Dendritic cell treated with granulocyte-macrophage colony-stimulating factor and Interleukin-4, amounts not matched to agents 40 ng/mL and 50 ng/mL, for 4 days (primary cell): ENCODE measurements at regions not wholly inside any gene's neighbourhood (a gene's known extent, or its start where the extent isn't known, plus 50 kb on each side); places are given as distances from the start of the nearest gene placed in this dataset.
"Not testable (repeated sequence)": the region's sequence is repeated elsewhere in the genome, so short reads cannot be mapped to it uniquely, and the experiment has no call there.

ENCODE experiments used
- H3K27ac Mint-ChIP-seq: one replicate; pipeline ENCODE4 v1.8.0; 2022; ENCODE audit warnings: mild to moderate bottlenecking, mixed read lengths
- H3K27me3 Mint-ChIP-seq: one replicate; pipeline ENCODE4 v1.8.0; 2022; ENCODE audit warnings: mild to moderate bottlenecking, mixed read lengths
- H3K36me3 Mint-ChIP-seq: one replicate; pipeline ENCODE4 v1.8.0; 2022; ENCODE audit warnings: low read depth, mixed read lengths
- H3K4me1 Mint-ChIP-seq: one replicate; pipeline ENCODE4 v1.8.0; 2022; ENCODE audit warnings: low read depth, mixed read lengths
- H3K4me3 Mint-ChIP-seq: one replicate; pipeline ENCODE4 v1.8.0; 2022; ENCODE audit warnings: mild to moderate bottlenecking, moderate library complexity, mixed read lengths
- H3K9me3 Mint-ChIP-seq: one replicate; pipeline ENCODE4 v1.8.0; 2022; ENCODE audit warnings: mixed read lengths
- intact Hi-C: fragments of 100-400 bp; cut with micrococcal nuclease; formaldehyde crosslinking; loops from one replicate; pipeline ENCODE4 v1.15.0; 2022

DNA sequence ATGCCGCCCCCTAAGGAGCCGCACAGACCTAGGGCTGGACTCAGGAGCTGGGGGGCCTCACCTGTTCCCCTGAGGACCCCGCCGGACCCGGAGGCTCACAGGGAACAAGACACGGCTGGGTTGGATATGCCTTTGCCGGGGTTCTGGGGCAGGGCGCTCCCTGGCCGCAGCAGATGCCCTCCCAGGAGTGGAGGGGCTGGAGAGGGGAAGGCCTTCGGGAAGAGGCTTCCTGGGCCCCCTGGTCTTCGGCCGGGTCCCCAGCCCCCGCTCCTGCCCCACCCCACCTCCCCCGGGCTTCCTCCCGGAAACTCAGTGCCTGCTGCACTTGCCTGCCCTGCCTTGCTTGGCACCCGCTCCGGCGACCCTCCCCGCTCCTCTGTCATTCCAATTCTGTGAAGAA is 91.6 kb downstream of the LACC1 start:
- H3K36me3 Mint-ChIP-seq, H3K4me3 Mint-ChIP-seq, intact Hi-C loops, H3K4me1 Mint-ChIP-seq, H3K27ac Mint-ChIP-seq: not testable (repeated sequence)
- H3K9me3 Mint-ChIP-seq: peaks cover 34% of the 10 kb centered on the region
- peaks cover 20% of the 10 kb centered on the region for H3K27me3 Mint-ChIP-seq

DNA sequence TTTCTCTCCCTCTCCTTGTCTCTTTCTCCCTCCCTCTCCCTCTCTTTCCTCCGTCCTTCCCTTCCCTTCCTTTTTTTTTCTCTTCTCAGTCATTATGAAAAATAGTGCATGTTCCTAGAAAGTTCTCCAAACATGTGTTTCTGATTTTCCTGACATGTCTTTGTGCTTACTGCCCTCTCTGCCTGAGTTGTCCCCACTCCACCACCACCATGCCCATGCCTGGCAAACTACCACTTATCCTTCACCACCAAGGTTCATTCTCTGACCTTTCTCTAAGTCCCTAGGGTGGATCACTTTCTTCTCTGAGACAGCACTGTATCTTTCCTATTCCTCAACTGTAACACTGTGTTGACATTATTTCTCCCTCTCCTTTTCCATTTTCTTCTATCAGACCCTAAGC is 98.2 kb downstream of the LACC1 start:
- Mint-ChIP-seq H3K9me3 (peaks cover 11% of the 10 kb centered on the region), H3K4me3 (no peak overlapping the region), H3K4me1 (no peaks in the 10 kb centered on the region), H3K36me3 (no peaks in the 10 kb centered on the region), H3K27ac (no peak overlapping the region), H3K27me3 (peaks cover 36% of the 10 kb centered on the region)
- intact Hi-C loops: no loop called here

DNA sequence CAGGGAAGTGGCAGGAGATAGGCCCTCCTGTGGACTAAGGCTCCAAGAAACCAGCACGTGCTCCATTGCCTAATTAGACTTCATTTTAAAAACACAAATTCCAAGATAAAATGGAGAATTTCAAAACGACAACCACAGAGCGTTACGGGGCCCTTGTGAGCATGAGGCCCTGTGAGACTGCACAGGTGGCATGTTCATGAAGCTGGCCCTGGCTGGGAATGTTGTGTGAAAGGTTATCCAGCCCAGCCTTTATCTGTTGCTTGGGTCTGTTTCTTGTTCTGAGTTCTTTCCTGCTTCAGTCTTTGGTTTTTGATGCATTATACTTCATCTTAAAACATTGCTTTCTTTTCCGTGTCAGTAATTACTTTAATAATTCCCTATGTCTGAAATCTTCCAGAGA is 99.0 kb downstream of the LACC1 start:
- intact Hi-C loops: no loop called here
- H3K27ac Mint-ChIP-seq: no peak overlapping the region
- H3K9me3 Mint-ChIP-seq: peaks cover 11% of the 10 kb centered on the region
- no peaks in the 10 kb centered on the region for H3K4me1 Mint-ChIP-seq
- H3K4me3 Mint-ChIP-seq: no peak overlapping the region
- H3K36me3 Mint-ChIP-seq: no peaks in the 10 kb centered on the region
- peaks cover 39% of the 10 kb centered on the region for H3K27me3 Mint-ChIP-seq

DNA sequence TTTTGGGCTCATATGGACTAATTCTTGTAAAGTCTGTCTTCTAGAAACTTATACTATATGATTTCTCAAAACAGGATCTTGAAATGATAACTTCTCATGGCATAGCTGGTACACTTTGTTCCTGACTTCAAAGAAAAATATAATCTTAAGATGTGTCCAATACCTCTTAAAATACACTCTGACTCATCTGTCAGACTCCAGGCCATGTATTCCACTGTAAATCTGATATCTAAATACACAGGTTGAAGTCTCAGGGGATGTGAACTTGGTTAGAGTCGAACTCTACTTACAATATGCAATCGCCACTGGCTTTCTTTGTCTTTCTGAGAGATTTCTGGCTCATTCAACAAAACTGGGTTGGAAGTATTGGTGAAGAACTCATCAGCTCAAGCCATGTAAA is 99.8 kb downstream of the LACC1 start:
- Mint-ChIP-seq H3K4me3 (no peak overlapping the region), H3K4me1 (no peaks in the 10 kb centered on the region), H3K27me3 (peaks cover 41% of the 10 kb centered on the region), H3K27ac (no peak overlapping the region), H3K36me3 (no peaks in the 10 kb centered on the region), H3K9me3 (peaks cover 11% of the 10 kb centered on the region)
- intact Hi-C loops: no loop called here

DNA sequence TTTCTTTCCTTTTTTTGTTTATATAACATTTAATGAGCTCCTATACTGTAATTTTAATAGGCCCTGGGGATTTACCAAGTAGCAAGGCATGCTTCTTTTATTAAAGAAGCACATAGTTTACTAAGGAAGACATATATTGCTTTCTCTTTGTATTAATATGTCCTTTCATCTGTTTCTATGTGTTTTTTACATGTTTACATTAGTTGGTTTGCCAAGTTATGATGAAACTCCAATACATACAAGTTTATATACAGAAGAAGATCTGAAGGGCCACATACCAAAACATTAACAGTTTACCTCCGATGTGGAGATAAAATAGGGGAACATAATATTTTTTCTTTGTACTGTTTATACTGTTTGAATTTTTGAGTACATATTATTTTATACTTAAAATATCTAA is 100.9 kb downstream of the LACC1 start:
- H3K27me3 Mint-ChIP-seq: peaks cover 45% of the 10 kb centered on the region
- H3K4me3 Mint-ChIP-seq: no peak overlapping the region
- no peak overlapping the region for H3K27ac Mint-ChIP-seq

DNA sequence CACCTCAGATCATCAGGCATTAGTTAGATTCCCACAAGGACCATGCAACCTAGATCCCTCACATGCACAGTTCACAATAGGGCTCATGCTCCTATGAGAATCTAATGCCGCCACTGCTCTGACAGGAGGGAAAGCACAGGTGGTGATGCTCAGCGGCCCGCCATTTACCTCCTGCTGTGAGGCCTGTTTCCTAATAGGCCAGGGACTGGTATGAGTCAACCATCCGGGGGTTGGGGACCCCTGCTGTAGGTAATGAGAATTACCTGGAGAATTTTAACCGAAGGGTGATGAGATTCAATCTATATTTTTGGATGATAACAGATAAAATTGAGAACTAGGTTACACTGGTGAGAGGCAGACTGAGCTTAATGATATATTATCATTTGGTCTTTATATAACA is 101.4 kb downstream of the LACC1 start:
- intact Hi-C loops: no loop called here
- Mint-ChIP-seq H3K4me1 (no peaks in the 10 kb centered on the region), H3K4me3 (no peak overlapping the region), H3K9me3 (peaks cover 6% of the 10 kb centered on the region), H3K27ac (no peak overlapping the region), H3K36me3 (no peaks in the 10 kb centered on the region), H3K27me3 (peaks cover 45% of the 10 kb centered on the region)

More for the DNA sequence above, 100.9 kb downstream of the LACC1 start:
- H3K9me3 Mint-ChIP-seq: peaks cover 11% of the 10 kb centered on the region
- H3K36me3 Mint-ChIP-seq: no peaks in the 10 kb centered on the region
- H3K4me1 Mint-ChIP-seq: no peaks in the 10 kb centered on the region
- intact Hi-C loops: no loop called here

DNA sequence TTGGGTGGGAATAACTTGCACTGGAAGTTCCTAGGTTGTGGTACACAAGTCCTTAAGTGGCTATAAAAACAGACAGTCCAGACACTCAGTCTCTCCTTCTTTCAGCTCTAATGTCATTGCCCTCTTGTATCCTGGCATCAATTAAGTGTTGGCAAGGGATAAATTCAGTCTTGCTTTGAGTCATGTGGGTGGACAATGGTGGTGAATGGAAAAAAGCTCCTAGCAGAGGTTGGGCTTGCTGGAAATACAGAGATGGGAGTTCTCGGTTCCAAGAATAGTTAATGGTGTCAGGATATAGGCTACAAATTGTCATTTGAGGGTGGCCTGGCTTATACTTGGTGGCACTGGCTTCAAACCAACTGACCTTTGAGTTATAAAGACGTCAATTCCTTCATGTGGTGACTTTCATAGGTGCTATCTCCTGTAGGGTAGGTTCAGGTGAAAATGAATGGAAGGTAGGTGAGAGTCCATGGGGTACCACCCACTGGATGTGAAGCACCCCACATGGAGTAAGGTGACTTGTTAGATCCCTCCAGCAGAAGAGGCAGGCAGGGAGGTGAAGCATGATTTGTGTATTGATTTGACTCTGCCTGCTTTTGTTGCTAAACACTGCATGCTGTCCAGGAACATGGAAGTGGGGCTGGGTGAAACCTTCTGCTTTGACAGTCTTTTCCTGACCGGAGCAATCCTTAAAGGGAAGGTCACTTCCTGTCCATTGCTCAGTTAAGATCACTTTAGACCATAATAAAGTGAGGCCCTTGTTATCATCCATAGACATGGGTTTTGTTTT is 102.0 kb downstream of the LACC1 start:
- H3K9me3 Mint-ChIP-seq: peaks cover under 1% of the 10 kb centered on the region
- peaks cover 44% of the 10 kb centered on the region for H3K27me3 Mint-ChIP-seq
- H3K4me1 Mint-ChIP-seq: no peaks in the 10 kb centered on the region
- no peak overlapping the region for H3K27ac Mint-ChIP-seq
- H3K4me3 Mint-ChIP-seq: no peak overlapping the region
- no peaks in the 10 kb centered on the region for H3K36me3 Mint-ChIP-seq
- intact Hi-C loops: no loop called here

DNA sequence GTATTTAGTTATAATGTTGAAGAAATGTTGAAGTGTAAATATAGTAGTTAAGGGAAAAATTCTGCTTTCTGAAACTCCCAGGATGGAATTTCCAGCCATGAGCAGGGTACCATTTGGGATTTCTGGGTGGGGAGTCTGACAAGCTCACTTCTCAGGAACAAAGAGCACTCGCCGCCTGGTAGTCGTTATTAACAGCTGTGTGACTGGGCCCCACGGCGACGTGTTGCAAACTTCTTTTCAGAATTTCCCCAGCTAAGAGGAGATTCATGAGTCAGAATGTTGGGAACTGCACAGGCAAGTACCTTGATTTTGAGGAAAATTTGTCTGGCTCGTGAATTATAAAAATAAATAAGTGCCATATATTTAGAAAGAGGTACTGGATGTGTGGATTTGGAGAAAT is 103.7 kb downstream of the LACC1 start:
- no peak overlapping the region for H3K27ac Mint-ChIP-seq
- no peak overlapping the region for H3K4me3 Mint-ChIP-seq
- peaks cover 35% of the 10 kb centered on the region for H3K27me3 Mint-ChIP-seq
- H3K36me3 Mint-ChIP-seq: no peaks in the 10 kb centered on the region
- intact Hi-C loops: no loop called here
- H3K9me3 Mint-ChIP-seq: no peaks in the 10 kb centered on the region
- H3K4me1 Mint-ChIP-seq: no peaks in the 10 kb centered on the region

DNA sequence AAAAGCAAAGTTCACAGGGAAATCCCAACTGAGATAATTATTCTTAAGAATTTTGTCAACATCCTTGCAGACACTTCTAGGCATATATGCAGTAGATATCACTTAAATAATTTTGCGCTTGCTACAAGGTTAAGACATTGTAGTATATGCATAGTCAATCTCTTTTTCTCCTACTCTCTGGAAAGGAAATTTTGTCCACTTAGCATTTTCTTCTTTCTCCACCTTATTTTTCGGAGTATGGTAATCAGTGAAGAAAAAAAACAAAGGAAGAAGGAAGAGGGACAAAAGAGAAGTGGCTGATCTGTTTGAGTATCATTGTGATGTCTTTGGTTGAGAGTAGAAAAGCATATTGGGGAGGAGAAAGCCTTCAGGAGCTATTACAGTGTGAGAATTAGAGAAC is 104.6 kb downstream of the LACC1 start:
- H3K27me3 Mint-ChIP-seq: peaks cover 30% of the 10 kb centered on the region
- H3K4me1 Mint-ChIP-seq: no peaks in the 10 kb centered on the region
- H3K9me3 Mint-ChIP-seq: no peaks in the 10 kb centered on the region
- H3K27ac Mint-ChIP-seq: no peak overlapping the region
- H3K36me3 Mint-ChIP-seq: no peaks in the 10 kb centered on the region
- intact Hi-C loops: no loop called here
- no peak overlapping the region for H3K4me3 Mint-ChIP-seq

DNA sequence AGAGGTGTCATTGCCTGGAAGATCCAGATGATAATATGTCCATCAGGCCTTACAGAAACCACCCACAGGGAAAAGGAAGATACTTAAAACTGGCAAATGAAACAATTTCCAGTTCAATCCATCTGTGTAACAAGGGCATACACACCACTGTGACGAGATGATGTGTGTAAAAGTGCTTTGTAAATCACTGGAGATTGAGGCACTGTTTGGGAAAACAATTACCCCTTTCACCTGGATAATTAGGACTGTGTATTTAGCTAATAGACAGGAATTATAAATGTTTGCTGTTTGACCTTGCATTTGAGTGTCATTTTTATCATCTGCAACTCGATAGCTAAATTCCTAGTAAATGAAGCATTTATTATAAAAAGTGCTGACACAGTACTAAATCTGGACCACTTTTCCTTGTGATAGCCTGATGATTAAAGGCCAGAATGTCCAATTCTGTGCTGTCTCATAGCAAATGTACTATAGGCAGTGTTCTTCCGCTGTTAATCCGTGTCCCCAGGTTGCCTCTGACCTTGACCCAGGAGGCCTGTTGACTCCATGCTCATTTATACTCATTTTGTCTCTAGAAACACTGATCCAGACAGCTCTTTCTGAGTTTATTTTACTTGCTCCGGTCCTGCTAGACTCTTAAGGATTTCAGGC is 105.8 kb downstream of the LACC1 start:
- Mint-ChIP-seq H3K4me1 (no peaks in the 10 kb centered on the region), H3K27me3 (peaks cover 27% of the 10 kb centered on the region), H3K4me3 (no peak overlapping the region), H3K36me3 (no peaks in the 10 kb centered on the region), H3K9me3 (no peaks in the 10 kb centered on the region), H3K27ac (no peak overlapping the region)
- intact Hi-C loops: no loop called here

DNA sequence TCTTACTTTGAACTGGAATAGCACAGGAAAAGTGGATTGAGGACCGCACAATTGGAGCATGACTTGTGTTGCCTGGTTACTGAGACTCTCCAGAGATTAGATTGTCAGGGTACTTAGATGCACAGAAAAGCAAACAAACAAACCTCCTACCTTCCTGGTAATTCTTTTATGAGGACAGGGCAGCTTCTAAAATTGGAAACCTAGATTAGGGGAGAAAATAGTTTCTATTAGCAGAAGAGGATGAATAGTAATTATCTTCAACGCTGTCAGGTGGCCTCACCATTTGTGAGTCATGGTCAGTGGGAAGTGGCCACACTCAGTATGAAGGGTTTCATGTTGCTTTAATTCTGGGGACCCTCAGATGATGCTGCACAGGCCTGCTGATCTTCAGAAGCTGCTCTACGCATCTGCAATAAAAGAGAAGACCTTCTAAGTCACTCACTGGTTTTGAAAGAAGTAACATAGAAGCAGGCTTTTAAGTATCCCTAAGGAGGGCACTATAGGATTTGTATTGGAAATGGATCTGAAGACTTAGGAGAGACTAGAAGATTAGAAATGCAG is 106.8 kb downstream of the LACC1 start:
- H3K4me3 Mint-ChIP-seq: no peak overlapping the region
- no peaks in the 10 kb centered on the region for H3K36me3 Mint-ChIP-seq
- no peak overlapping the region for H3K27ac Mint-ChIP-seq
- H3K9me3 Mint-ChIP-seq: no peaks in the 10 kb centered on the region
- H3K4me1 Mint-ChIP-seq: no peaks in the 10 kb centered on the region
- peaks cover 29% of the 10 kb centered on the region for H3K27me3 Mint-ChIP-seq
- intact Hi-C loops: no loop called here

DNA sequence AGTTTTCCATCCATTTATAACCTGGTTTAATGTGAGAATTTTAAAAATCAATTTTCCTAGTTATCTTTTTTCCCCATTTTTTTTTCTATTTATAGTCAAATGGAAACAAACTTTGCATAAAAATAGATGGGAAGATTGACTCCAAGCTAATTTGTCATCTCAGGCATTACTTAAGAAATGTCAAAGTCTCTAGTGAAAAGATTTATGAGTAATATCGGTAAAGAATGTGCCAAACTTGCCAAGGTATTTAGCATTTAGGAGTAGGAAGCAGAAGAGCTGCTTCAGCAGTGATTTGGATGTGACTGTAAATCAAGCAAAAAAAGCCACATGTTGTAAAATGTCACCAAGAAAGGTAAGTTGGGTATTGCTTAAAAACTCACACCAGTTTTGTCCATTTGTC is 108.6 kb downstream of the LACC1 start:
- H3K27ac Mint-ChIP-seq: no peak overlapping the region
- H3K9me3 Mint-ChIP-seq: no peaks in the 10 kb centered on the region
- H3K27me3 Mint-ChIP-seq: peaks cover 34% of the 10 kb centered on the region
- no peak overlapping the region for H3K4me3 Mint-ChIP-seq
- no peaks in the 10 kb centered on the region for H3K36me3 Mint-ChIP-seq
- intact Hi-C loops: no loop called here
- H3K4me1 Mint-ChIP-seq: no peaks in the 10 kb centered on the region

DNA sequence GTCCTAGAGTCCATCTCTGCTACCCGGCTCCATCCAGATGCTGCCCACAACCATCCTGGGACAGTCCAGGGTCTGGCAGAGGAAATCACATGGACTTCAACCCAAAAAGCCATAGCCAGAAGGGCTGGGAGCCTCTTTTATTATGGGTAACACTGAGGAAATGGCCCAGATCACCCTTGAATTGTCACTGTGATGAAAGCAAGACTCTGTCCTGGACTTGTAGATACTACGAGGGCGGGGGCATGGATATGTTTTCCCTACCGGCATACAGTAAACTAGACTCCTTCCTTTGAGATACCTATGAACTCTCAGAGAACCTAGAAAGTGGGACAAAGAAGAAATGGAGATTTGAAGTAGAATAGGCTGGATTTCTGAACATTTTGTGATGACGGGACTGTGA is 110.3 kb downstream of the LACC1 start:
- H3K4me1 Mint-ChIP-seq: no peaks in the 10 kb centered on the region
- no peak overlapping the region for H3K4me3 Mint-ChIP-seq
- no peaks in the 10 kb centered on the region for H3K36me3 Mint-ChIP-seq
- no peak overlapping the region for H3K27ac Mint-ChIP-seq
- intact Hi-C loops: no loop called here
- H3K27me3 Mint-ChIP-seq: peaks cover 38% of the 10 kb centered on the region
- H3K9me3 Mint-ChIP-seq: peaks cover 17% of the 10 kb centered on the region

DNA sequence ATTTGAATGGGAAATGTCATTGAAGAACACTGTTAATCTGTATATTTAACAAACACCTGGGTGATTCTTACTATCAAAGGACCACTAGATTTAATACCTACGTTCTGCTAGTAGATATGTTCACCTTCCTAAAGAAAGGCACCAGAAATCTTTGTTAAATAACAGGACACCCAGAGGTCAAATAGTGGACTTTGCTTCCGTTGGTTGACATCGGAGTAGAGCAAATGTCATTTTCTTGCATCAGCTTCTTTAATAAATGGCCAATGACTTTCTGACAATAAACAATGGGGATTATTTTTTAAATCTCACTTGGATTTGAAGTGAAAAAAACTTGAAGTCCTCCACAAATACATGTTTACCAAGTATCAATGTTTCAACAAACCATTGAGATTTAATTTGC is 111.1 kb downstream of the LACC1 start:
- peaks cover 36% of the 10 kb centered on the region for H3K27me3 Mint-ChIP-seq
- peaks cover 25% of the 10 kb centered on the region for H3K9me3 Mint-ChIP-seq
- H3K4me3 Mint-ChIP-seq: no peak overlapping the region
- H3K4me1 Mint-ChIP-seq: no peaks in the 10 kb centered on the region
- H3K27ac Mint-ChIP-seq: no peak overlapping the region
- intact Hi-C loops: no loop called here
- no peaks in the 10 kb centered on the region for H3K36me3 Mint-ChIP-seq
